CD14-positive monocyte (primary cell): ENCODE measurements at regions not wholly inside any gene's neighbourhood (a gene's known extent, or its start where the extent isn't known, plus 50 kb on each side); places are given as distances from the start of the nearest gene placed in this dataset.

ENCODE experiments used
- DNase-seq, 3 donors: peaks; one replicate each; pipeline ENCODE4 v3.0.0-alpha.2; 2011 to 2022
- H2AFZ ChIP-seq: 2 replicates; pipeline ENCODE4 v1.6.0; 2012; ENCODE audit warnings: mild to moderate bottlenecking, low read depth, low read length, inconsistent platforms; ENCODE audit not compliant: insufficient read depth, poor library complexity, severe bottlenecking
- H3K27ac ChIP-seq, 2 donors: 1 replicate in 1 of 2; 2 replicates in 1 of 2; pipeline ENCODE4 v1.5.1; 2012 to 2013; ENCODE audit warnings: low read length in 2 of 2, control low read depth in 1 of 2, inconsistent platforms in 1 of 2, low read depth in 1 of 2, mild to moderate bottlenecking in 1 of 2
- H3K27me3 ChIP-seq, 2 donors: one replicate each; pipeline versions ENCODE4 v1.6.0 to v1.6.1; 2011 to 2013; ENCODE audit warnings: low read length in 2 of 2; ENCODE audit not compliant: control insufficient read depth in 2 of 2, insufficient read depth in 2 of 2
- H3K36me3 ChIP-seq, 2 donors: replicated peaks in 1 of 2; 1 replicate in 1 of 2; 2 replicates in 1 of 2; pipeline versions ENCODE4 v1.5.1 to v1.6.1; 2012 to 2013; ENCODE audit warnings: low read length in 2 of 2, control low read depth in 1 of 2, inconsistent platforms in 1 of 2, mild to moderate bottlenecking in 1 of 2; ENCODE audit not compliant: insufficient read depth in 2 of 2, control insufficient read depth in 1 of 2
- H3K4me1 ChIP-seq, 2 donors: 1 replicate in 1 of 2; 2 replicates in 1 of 2; pipeline versions ENCODE4 v1.5.1 to v1.6.1; 2012 to 2013; ENCODE audit warnings: low read length in 2 of 2, control low read depth in 1 of 2, inconsistent platforms in 1 of 2, mild to moderate bottlenecking in 1 of 2, moderate library complexity in 1 of 2; ENCODE audit not compliant: insufficient read depth in 2 of 2, control insufficient read depth in 1 of 2
- H3K4me2 ChIP-seq: replicated peaks from 2 replicates; pipeline ENCODE3; 2012; ENCODE audit warnings: low read length, moderate library complexity, mild to moderate bottlenecking; ENCODE audit not compliant: poor library complexity, severe bottlenecking; ENCODE audit errors: extremely low read depth
- H3K4me3 ChIP-seq, 3 experiments: fragments of 200-600 bp in 1 of 3; sonication (generic) in 1 of 3; replicated peaks in 1 of 3; 1 replicate in 2 of 3; 2 replicates in 1 of 3; pipeline ENCODE4 v1.5.1; 2011 to 2013; ENCODE audit warnings: low read length in 3 of 3, mild to moderate bottlenecking in 3 of 3, control low read depth in 2 of 3, low read depth in 2 of 3, inconsistent platforms in 1 of 3, moderate library complexity in 1 of 3
- H3K79me2 ChIP-seq: 2 replicates; pipeline ENCODE4 v1.6.0; 2012; ENCODE audit warnings: mild to moderate bottlenecking, control low read depth, inconsistent platforms, low read length, moderate library complexity; ENCODE audit not compliant: insufficient read depth
- H3K9ac ChIP-seq: 2 replicates; pipeline ENCODE4 v1.6.0; 2017; ENCODE audit warnings: low read length, mild to moderate bottlenecking; ENCODE audit not compliant: insufficient read depth, poor library complexity, severe bottlenecking
- H3K9me3 ChIP-seq, 2 donors: replicated peaks in 1 of 2; 1 replicate in 1 of 2; 2 replicates in 1 of 2; pipeline versions ENCODE4 v1.5.1 to v1.6.1; 2012 to 2013; ENCODE audit warnings: low read length in 2 of 2, control low read depth in 1 of 2; ENCODE audit not compliant: control insufficient read depth in 1 of 2, insufficient read depth in 1 of 2
- H4K20me1 ChIP-seq: 2 replicates; pipeline ENCODE4 v1.6.0; 2012; ENCODE audit warnings: mild to moderate bottlenecking, low read length, control low read depth, moderate library complexity; ENCODE audit not compliant: insufficient read depth
- H3K27ac Mint-ChIP-seq, 7 donors: one replicate each; pipeline ENCODE4 v1.8.0; 2020; ENCODE audit warnings: mild to moderate bottlenecking in 7 of 7, mixed read lengths in 7 of 7, moderate library complexity in 6 of 7, inconsistent platforms in 2 of 7
- H3K27me3 Mint-ChIP-seq, 3 donors: one replicate each; pipeline ENCODE4 v1.8.0; 2021 to 2022; ENCODE audit warnings: low read depth in 3 of 3, mild to moderate bottlenecking in 3 of 3, mixed read lengths in 3 of 3, moderate library complexity in 3 of 3, inconsistent platforms in 1 of 3
- H3K36me3 Mint-ChIP-seq, 2 donors: one replicate each; pipeline ENCODE4 v1.8.0; 2020; ENCODE audit warnings: mixed read lengths in 2 of 2, inconsistent platforms in 1 of 2, mild to moderate bottlenecking in 1 of 2
- H3K4me1 Mint-ChIP-seq: one replicate; pipeline ENCODE4 v1.8.0; 2020; ENCODE audit warnings: mild to moderate bottlenecking, mixed read lengths
- H3K4me3 Mint-ChIP-seq, 2 donors: one replicate each; pipeline ENCODE4 v1.8.0; 2020; ENCODE audit warnings: mild to moderate bottlenecking in 2 of 2, mixed read lengths in 2 of 2, moderate library complexity in 1 of 2
- H3K9me3 Mint-ChIP-seq, 7 donors: one replicate each; pipeline ENCODE4 v1.8.0; 2020 to 2022; ENCODE audit warnings: mixed read lengths in 7 of 7, mild to moderate bottlenecking in 6 of 7, moderate library complexity in 6 of 7, inconsistent platforms in 2 of 7
- CTCF ChIP-seq: fragments of 200-600 bp; IDR thresholded peaks from one replicate; pipeline ENCODE4 v1.8.0; 2022; ENCODE audit warnings: antibody characterized with exemption, mild to moderate bottlenecking
- WGBS: methylation state at CpG from one replicate; pipeline ENCODE4 v1.1.5; 2013; ENCODE audit warnings: missing lambda C conversion rate; ENCODE audit not compliant: insufficient coverage; 5-methylcytosine and 5-hydroxymethylcytosine counted together
- intact Hi-C, 2 donors: fragments of 100-400 bp; cut with micrococcal nuclease; formaldehyde crosslinking; loops; one replicate each; pipeline versions ENCODE4 v1.15.0 to v1.15.1; 2023

- Histone ChIP-seq H3K9me3 (no peaks in the 10 kb centered on the region), H4K20me1 (no peaks in the 10 kb centered on the region), H3K27me3 (no peaks in the 10 kb centered on the region), H3K27ac (no peak overlapping the region), H3K36me3 (no peaks in the 10 kb centered on the region), H3K79me2 (no peaks in the 10 kb centered on the region), H3K4me1 (no peaks in the 10 kb centered on the region), H2AFZ (no peak overlapping the region), H3K4me3 (no peak overlapping the region), H3K4me2 (no peak overlapping the region), H3K9ac (no peak overlapping the region)
- no peak for TF ChIP-seq CTCF
- H3K27me3 Mint-ChIP-seq: no peaks in the 10 kb centered on the region
- no peaks in the 10 kb centered on the region for H3K36me3 Mint-ChIP-seq
- H3K27ac Mint-ChIP-seq: no peak overlapping the region
- no peaks in the 10 kb centered on the region for H3K4me1 Mint-ChIP-seq
- no CpG with 5 or more reads among the region's 2 CpGs for WGBS
- intact Hi-C loops: no loop called here
- peaks cover 0 to 2% (median 0%) of the 10 kb centered on the region in 7 donors for H3K9me3 Mint-ChIP-seq
- H3K4me3 Mint-ChIP-seq: no peak overlapping the region
- no peak for DNase-seq
Measured at GRCh38 chr11:100562128-100562527, 125.0 kb upstream of the ARHGAP42 start.

GRCh38 chr11:100563541-100564280 is 123.4 kb upstream of the ARHGAP42 start:
- Histone ChIP-seq H2AFZ (no peak overlapping the region), H3K4me3 (no peak overlapping the region), H3K36me3 (no peaks in the 10 kb centered on the region), H3K4me2 (no peak overlapping the region), H4K20me1 (no peaks in the 10 kb centered on the region), H3K9me3 (no peaks in the 10 kb centered on the region), H3K27me3 (no peaks in the 10 kb centered on the region), H3K9ac (no peak overlapping the region), H3K27ac (no peak overlapping the region), H3K4me1 (no peaks in the 10 kb centered on the region), H3K79me2 (no peaks in the 10 kb centered on the region)
- Mint-ChIP-seq H3K36me3 (no peaks in the 10 kb centered on the region), H3K4me3 (no peak overlapping the region), H3K27ac (no peak overlapping the region), H3K9me3 (peaks cover 0 to 3% (median 0%) of the 10 kb centered on the region in 7 donors), H3K4me1 (no peaks in the 10 kb centered on the region), H3K27me3 (peaks cover 0 to 2% (median 1%) of the 10 kb centered on the region in 3 donors)
- TF ChIP-seq CTCF: no peak
- DNase-seq: no peak
- intact Hi-C loops: no loop called here
- 75% methylated on average over 1 of the region's 8 CpGs for whole genome bisulfite sequencing
